H1 (cell line): ENCODE measurements at regions not wholly inside any gene's neighbourhood (a gene's known extent, or its start where the extent isn't known, plus 50 kb on each side); places are given as distances from the start of the nearest gene placed in this dataset.

Experiments used
- CTCF ChIA-PET: fragments of 300-600 bp; sonication (Branson Sonifier 250); formaldehyde crosslinking; loops from one replicate; lab custom pipeline; 2021; ENCODE audit not compliant: partially characterized antibody; lab: Charles Lee
- POLR2A ChIA-PET: fragments of 300-600 bp; sonication (Branson Sonifier 250); formaldehyde crosslinking; loops from one replicate; lab custom pipeline; 2021; ENCODE audit warnings: inconsistent platforms; ENCODE audit not compliant: partially characterized antibody; lab: Charles Lee
- DNase-seq, 2 experiments: peaks; one replicate each; pipeline versions ENCODE4 v3.0.0 to v3.0.0-alpha.2; 2010 to 2022; ENCODE audit warnings: low spot score in 2 of 2, low read depth in 1 of 2, mixed read lengths in 1 of 2
- FAIRE-seq: peaks from 2 replicates; lab custom pipeline; 2011; peaks lifted over from hg19 to GRCh38; lab: Jason Lieb, UNC
- H2AFZ ChIP-seq: 2 replicates; pipeline ENCODE4 v1.8.1; 2012; ENCODE audit warnings: low read length, inconsistent platforms
- H2AK5ac ChIP-seq: 2 replicates; pipeline ENCODE4 v1.6.1; 2013; ENCODE audit warnings: low read depth, low read length
- H2BK120ac ChIP-seq: replicated peaks from 2 replicates; pipeline ENCODE3; 2013; ENCODE audit warnings: low read depth, low read length, inconsistent platforms
- H2BK12ac ChIP-seq: 2 replicates; pipeline ENCODE4 v1.6.1; 2013; ENCODE audit warnings: low read depth, low read length
- H2BK15ac ChIP-seq: 2 replicates; pipeline ENCODE4 v1.6.1; 2013; ENCODE audit warnings: low read length
- H2BK20ac ChIP-seq: 2 replicates; pipeline ENCODE4 v1.6.1; 2013; ENCODE audit warnings: low read length
- H2BK5ac ChIP-seq: 2 replicates; pipeline ENCODE4 v1.6.1; 2013; ENCODE audit warnings: low read depth, low read length
- H3K14ac ChIP-seq: 2 replicates; pipeline ENCODE4 v1.6.1; 2013; ENCODE audit warnings: inconsistent platforms; ENCODE audit not compliant: insufficient read length
- H3K18ac ChIP-seq: 2 replicates; pipeline ENCODE4 v1.6.1; 2013; ENCODE audit warnings: low read length; ENCODE audit errors: extremely low read depth
- H3K23ac ChIP-seq: 2 replicates; pipeline ENCODE4 v1.6.1; 2013; ENCODE audit warnings: inconsistent platforms; ENCODE audit not compliant: insufficient read length
- H3K23me2 ChIP-seq: 2 replicates; pipeline ENCODE4 v1.6.1; 2013; ENCODE audit warnings: low read depth, low read length
- H3K27ac ChIP-seq: 2 replicates; pipeline ENCODE4 v1.6.1; 2011; ENCODE audit warnings: low read depth, low read length, inconsistent platforms
- H3K27me3 ChIP-seq, 4 experiments: replicated peaks in 1 of 4; 1 replicate in 1 of 4; 2 replicates in 3 of 4; pipeline versions ENCODE4 v1.6.1 to v1.8.1; 2011 to 2013; ENCODE audit warnings: low read length in 3 of 4, mild to moderate bottlenecking in 3 of 4, inconsistent platforms in 2 of 4, mixed read lengths in 2 of 4, moderate library complexity in 1 of 4; ENCODE audit not compliant: control insufficient read depth in 3 of 4, insufficient read depth in 3 of 4; ENCODE audit errors: extremely low read depth in 1 of 4
- H3K36me3 ChIP-seq, 4 experiments: 2 replicates each; pipeline versions ENCODE4 v1.6.1 to v1.8.1; 2011 to 2013; ENCODE audit warnings: mild to moderate bottlenecking in 4 of 4, low read length in 3 of 4, moderate library complexity in 2 of 4, control low read depth in 1 of 4, inconsistent platforms in 1 of 4; ENCODE audit not compliant: insufficient read depth in 4 of 4, control insufficient read depth in 2 of 4
- H3K4ac ChIP-seq: replicated peaks from 2 replicates; pipeline ENCODE3; 2013; ENCODE audit warnings: low read length, low read depth, mixed read lengths, inconsistent platforms; ENCODE audit not compliant: insufficient read length
- H3K4me1 ChIP-seq, 4 experiments: replicated peaks in 1 of 4; 1 replicate in 1 of 4; 2 replicates in 3 of 4; pipeline versions ENCODE4 v1.6.1 to v1.8.1; 2011 to 2013; ENCODE audit warnings: low read length in 3 of 4, inconsistent platforms in 2 of 4, mixed read lengths in 1 of 4; ENCODE audit not compliant: insufficient read depth in 4 of 4, control insufficient read depth in 3 of 4
- H3K4me2 ChIP-seq, 2 experiments: 2 replicates each; pipeline versions ENCODE4 v1.6.1 to v1.8.1; 2011 to 2013; ENCODE audit warnings: low read depth in 2 of 2, low read length in 2 of 2, control low read depth in 1 of 2, inconsistent platforms in 1 of 2, mild to moderate bottlenecking in 1 of 2; ENCODE audit not compliant: insufficient read depth in 1 of 2
- H3K4me3 ChIP-seq, 4 experiments: fragments of 200-600, 300-600 bp in 1 of 4; sonication (generic), shearing (Covaris generic), sonication (Bioruptor Twin) in 1 of 4; 2 replicates each; pipeline versions ENCODE4 v1.5.1 to v1.8.1; 2011 to 2016; ENCODE audit warnings: low read length in 4 of 4, low read depth in 3 of 4, control low read depth in 2 of 4, inconsistent platforms in 2 of 4, mild to moderate bottlenecking in 2 of 4, mixed read lengths in 1 of 4, moderate library complexity in 1 of 4; ENCODE audit not compliant: insufficient read depth in 2 of 4; ENCODE audit errors: extremely low read depth in 1 of 4
- H3K56ac ChIP-seq: replicated peaks from 2 replicates; pipeline ENCODE3; 2013; ENCODE audit warnings: low read depth, mild to moderate bottlenecking, mixed read lengths, low read length, inconsistent platforms; ENCODE audit not compliant: insufficient read length
- H3K79me1 ChIP-seq: 2 replicates; pipeline ENCODE4 v1.6.1; 2013; ENCODE audit warnings: low read depth, low read length, control low read depth
- H3K79me2 ChIP-seq, 2 experiments: 2 replicates each; pipeline versions ENCODE4 v1.6.1 to v1.8.1; 2012 to 2013; ENCODE audit warnings: low read length in 2 of 2, mild to moderate bottlenecking in 2 of 2, inconsistent platforms in 1 of 2; ENCODE audit not compliant: insufficient read depth in 2 of 2, control insufficient read depth in 1 of 2
- H3K9ac ChIP-seq, 4 experiments: replicated peaks in 1 of 4; 1 replicate in 1 of 4; 2 replicates in 3 of 4; pipeline versions ENCODE4 v1.6.1 to v1.8.1; 2011 to 2013; ENCODE audit warnings: low read depth in 3 of 4, low read length in 3 of 4, control low read depth in 2 of 4, mild to moderate bottlenecking in 2 of 4, moderate library complexity in 2 of 4, inconsistent platforms in 1 of 4; ENCODE audit errors: extremely low read depth in 1 of 4
- H3K9me3 ChIP-seq, 2 experiments: 2 replicates each; pipeline versions ENCODE4 v1.6.1 to v1.8.1; 2012 to 2013; ENCODE audit warnings: mild to moderate bottlenecking in 2 of 2, moderate library complexity in 2 of 2, control low read depth in 1 of 2, inconsistent platforms in 1 of 2, low read depth in 1 of 2, low read length in 1 of 2, mixed read lengths in 1 of 2; ENCODE audit not compliant: insufficient read depth in 2 of 2
- H4K20me1 ChIP-seq, 2 experiments: replicated peaks in 1 of 2; 2 replicates each; pipeline versions ENCODE3 to v1.8.1; 2011 to 2013; ENCODE audit warnings: inconsistent platforms in 2 of 2, low read length in 2 of 2, mild to moderate bottlenecking in 1 of 2; ENCODE audit not compliant: insufficient read depth in 2 of 2, control insufficient read depth in 1 of 2
- H4K5ac ChIP-seq: 2 replicates; pipeline ENCODE4 v1.6.1; 2013; ENCODE audit warnings: low read length, low read depth, mixed read lengths, inconsistent platforms; ENCODE audit not compliant: insufficient read length
- H4K8ac ChIP-seq: 2 replicates; pipeline ENCODE4 v1.8.0; 2013; ENCODE audit warnings: mild to moderate bottlenecking, moderate library complexity, low read length, inconsistent platforms; ENCODE audit not compliant: insufficient read depth; ENCODE audit errors: extremely low read depth
- H4K91ac ChIP-seq: replicated peaks from 2 replicates; pipeline ENCODE3; 2013; ENCODE audit warnings: low read length, mixed read lengths, inconsistent platforms; ENCODE audit not compliant: insufficient read length
- ATF2 ChIP-seq: IDR thresholded peaks from 2 replicates; pipeline ENCODE4 v1.6.1; 2012; ENCODE audit warnings: low read length, inconsistent platforms
- CBX8 ChIP-seq: fragments of 300-800, 300-1000 bp; sonication (generic); IDR thresholded peaks from 2 replicates; pipeline ENCODE4 v1.7.1; 2016; ENCODE audit warnings: low read depth, low read length, borderline replicate concordance
- CTBP2 ChIP-seq: IDR thresholded peaks from 2 replicates; pipeline ENCODE4 v1.7.0; 2011; ENCODE audit warnings: borderline replicate concordance, mild to moderate bottlenecking, moderate library complexity, mixed read lengths, low read length; ENCODE audit not compliant: insufficient read depth, insufficient read length
- FOSL1 ChIP-seq: IDR thresholded peaks from 2 replicates; pipeline ENCODE4 v1.6.1; 2011; ENCODE audit warnings: mild to moderate bottlenecking, low read depth, low read length, moderate library complexity; ENCODE audit not compliant: insufficient read depth
- GTF2F1 ChIP-seq: IDR thresholded peaks from 2 replicates; pipeline ENCODE4 v1.6.1; 2012; ENCODE audit warnings: low read depth, low read length, improper control_type of control experiment, borderline replicate concordance
- HDAC6 ChIP-seq: IDR thresholded peaks from one replicate; pipeline ENCODE4 v1.7.1; 2012; ENCODE audit warnings: low read depth, mild to moderate bottlenecking, inconsistent platforms, low read length, moderate library complexity
- JUN ChIP-seq: IDR thresholded peaks from 2 replicates; pipeline ENCODE4 v1.6.1; 2011; ENCODE audit warnings: low read depth, mild to moderate bottlenecking, improper control_type of control experiment, low read length
- SP1 ChIP-seq: IDR thresholded peaks from 2 replicates; pipeline ENCODE4 v1.6.1; 2011; ENCODE audit warnings: low read depth, low read length
- SRF ChIP-seq: IDR thresholded peaks from 2 replicates; pipeline ENCODE4 v1.6.1; 2011; ENCODE audit warnings: mild to moderate bottlenecking, low read depth, low read length, moderate library complexity
- YY1 ChIP-seq: IDR thresholded peaks from 2 replicates; pipeline ENCODE4 v1.6.1; 2011; ENCODE audit warnings: low read depth, mild to moderate bottlenecking, low read length
- WGBS, 2 experiments: shearing (Covaris generic) in 1 of 2; methylation state at CpG; one replicate each; pipeline versions ENCODE4 v1.1.6 to v1.1.7; 2013 to 2015; ENCODE audit warnings: low lambda C conversion rate in 2 of 2, mixed read lengths in 2 of 2, inconsistent platforms in 1 of 2, low coverage in 1 of 2, missing lambda C conversion rate in 1 of 2; ENCODE audit not compliant: insufficient replicate concordance in 2 of 2, insufficient coverage in 1 of 2, insufficient read length in 1 of 2; ENCODE audit errors: extremely low coverage in 1 of 2, missing lambda C conversion rate in 1 of 2; 5-methylcytosine and 5-hydroxymethylcytosine counted together
- TF ChIP-seq, protein P1 (sequence below): IDR thresholded peaks from 2 replicates; pipeline ENCODE4 v1.6.1; 2011; ENCODE audit warnings: low read length, improper control_type of control experiment

- Histone ChIP-seq H2BK12ac (no peak overlapping the region), H4K91ac (no peak overlapping the region), H4K8ac (no peak overlapping the region), H3K79me1 (no peaks in the 10 kb centered on the region), H3K79me2 (no peaks in the 10 kb centered on the region), H3K27ac (no peak overlapping the region), H3K23me2 (no peaks in the 10 kb centered on the region), H3K18ac (no peak overlapping the region), H3K36me3 (no peaks in the 10 kb centered on the region), H3K23ac (no peak overlapping the region), H3K56ac (no peak overlapping the region), H3K27me3 (no peaks in the 10 kb centered on the region), H2AK5ac (no peak overlapping the region), H2BK15ac (no peak overlapping the region), H2BK5ac (no peak overlapping the region), H3K4me1 (no peaks in the 10 kb centered on the region; a peak in 2 of 7 replicates), H2BK120ac (no peak overlapping the region), H4K5ac (no peak overlapping the region), H3K4me2 (no peak overlapping the region), H3K9ac (no peak overlapping the region), H4K20me1 (no peaks in the 10 kb centered on the region), H3K4me3 (no peak overlapping the region), H3K14ac (no peak overlapping the region), H2BK20ac (no peak overlapping the region), H3K4ac (no peak overlapping the region), H2AFZ (no peak overlapping the region), H3K9me3 (no peaks in the 10 kb centered on the region)
- ChIA-PET POLR2A (no interaction called here), CTCF (interaction anchor here (0.8 to 2.5 kb wide), 3 partner anchors 13 to 19 kb away, joined by 3 to 7 read pairs (median 4); no protein-coding TSS in a partner anchor)
- 91% methylated on average over 4 of the region's 4 CpGs; no CpG with 5 or more reads in 1 of the 2 experiments for WGBS, 2 experiments
- DNase-seq (no peak), FAIRE-seq (no peak)
- TF ChIP-seq FOSL1 (no peak), HDAC6 (no peak), SRF (no peak), GTF2F1 (no peak), YY1 (no peak), CTBP2 (no peak), CBX8 (no peak), JUN (no peak), SP1 (no peak), ATF2 (no peak)
- TF ChIP-seq, protein P1, sequence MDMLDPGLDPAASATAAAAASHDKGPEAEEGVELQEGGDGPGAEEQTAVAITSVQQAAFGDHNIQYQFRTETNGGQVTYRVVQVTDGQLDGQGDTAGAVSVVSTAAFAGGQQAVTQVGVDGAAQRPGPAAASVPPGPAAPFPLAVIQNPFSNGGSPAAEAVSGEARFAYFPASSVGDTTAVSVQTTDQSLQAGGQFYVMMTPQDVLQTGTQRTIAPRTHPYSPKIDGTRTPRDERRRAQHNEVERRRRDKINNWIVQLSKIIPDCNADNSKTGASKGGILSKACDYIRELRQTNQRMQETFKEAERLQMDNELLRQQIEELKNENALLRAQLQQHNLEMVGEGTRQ: no peak
Measured at GRCh38 chr6:44649365-44650025, 262.0 kb downstream of the CDC5L start.
